ENCODE measurements at regions not wholly inside any gene's neighbourhood (a gene's known extent, or its start where the extent isn't known, plus 50 kb on each side); places are given as distances from the start of the nearest gene placed in this dataset.

DNA sequence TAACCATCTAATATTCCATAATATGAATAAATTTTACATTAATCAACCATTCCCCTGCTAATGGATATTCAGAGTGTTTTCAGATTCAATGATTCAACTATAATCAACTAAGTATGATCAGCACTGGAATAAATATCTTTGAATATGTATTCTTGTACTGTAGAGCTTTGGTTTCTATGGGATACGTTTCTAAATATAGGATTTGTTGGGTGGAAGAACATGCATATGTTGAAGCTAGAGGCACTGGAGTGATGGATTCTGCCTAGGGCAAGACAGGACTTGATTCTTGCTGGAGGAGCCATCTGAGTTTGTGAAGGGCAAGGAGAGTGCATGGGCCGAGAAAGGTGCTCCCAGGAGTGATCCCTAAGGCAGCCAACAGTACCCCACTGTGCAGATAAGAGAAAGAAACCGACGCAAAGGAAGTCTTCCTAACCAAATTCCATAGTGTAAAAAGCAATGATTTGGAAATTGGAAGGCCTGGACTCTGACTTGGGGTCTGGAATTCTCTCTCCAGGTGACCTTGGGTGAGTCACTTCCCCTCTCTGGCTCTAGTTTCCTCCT is 418.7 kb downstream of the PREX1 start:
- Histone ChIP-seq H3K4me3 (ENCODE audit: low read depth, low read length, poor library complexity, severe bottlenecking) (no peak overlapping the region), H3K27me3 (replicated peaks; ENCODE audit: insufficient read depth, low read depth, low read length, poor library complexity) (no peaks in the 10 kb centered on the region), H3K9me3 (ENCODE audit: low read depth, low read length, poor library complexity, severe bottlenecking) (no peaks in the 10 kb centered on the region), H3K27ac (ENCODE audit: low read depth, low read length, poor library complexity, severe bottlenecking) (no peak overlapping the region), H3K4me1 (ENCODE audit: insufficient read depth, low read length, poor library complexity, severe bottlenecking) (no peaks in the 10 kb centered on the region), H3K36me3 (ENCODE audit: insufficient read depth, low read length, poor library complexity, severe bottlenecking) (no peaks in the 10 kb centered on the region)
- ChIA-PET CTCF (no interaction called here), POLR2A (ENCODE audit: low non-redundant PET) (no interaction called here)
- intact Hi-C loops (cut with micrococcal nuclease; ENCODE audit: unreplicated experiment), result no loop called here
- no peak for TF ChIP-seq EZH2 (IDR thresholded peaks at IDR 0.05; ENCODE audit: borderline replicate concordance, low read depth, low read length, poor library complexity, severe bottlenecking)
- TF ChIP-seq, protein P1, sequence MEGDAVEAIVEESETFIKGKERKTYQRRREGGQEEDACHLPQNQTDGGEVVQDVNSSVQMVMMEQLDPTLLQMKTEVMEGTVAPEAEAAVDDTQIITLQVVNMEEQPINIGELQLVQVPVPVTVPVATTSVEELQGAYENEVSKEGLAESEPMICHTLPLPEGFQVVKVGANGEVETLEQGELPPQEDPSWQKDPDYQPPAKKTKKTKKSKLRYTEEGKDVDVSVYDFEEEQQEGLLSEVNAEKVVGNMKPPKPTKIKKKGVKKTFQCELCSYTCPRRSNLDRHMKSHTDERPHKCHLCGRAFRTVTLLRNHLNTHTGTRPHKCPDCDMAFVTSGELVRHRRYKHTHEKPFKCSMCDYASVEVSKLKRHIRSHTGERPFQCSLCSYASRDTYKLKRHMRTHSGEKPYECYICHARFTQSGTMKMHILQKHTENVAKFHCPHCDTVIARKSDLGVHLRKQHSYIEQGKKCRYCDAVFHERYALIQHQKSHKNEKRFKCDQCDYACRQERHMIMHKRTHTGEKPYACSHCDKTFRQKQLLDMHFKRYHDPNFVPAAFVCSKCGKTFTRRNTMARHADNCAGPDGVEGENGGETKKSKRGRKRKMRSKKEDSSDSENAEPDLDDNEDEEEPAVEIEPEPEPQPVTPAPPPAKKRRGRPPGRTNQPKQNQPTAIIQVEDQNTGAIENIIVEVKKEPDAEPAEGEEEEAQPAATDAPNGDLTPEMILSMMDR (conservative IDR thresholded peaks at IDR 0.05; ENCODE audit: low read depth, low read length), result no peak
- DNase-seq (ENCODE audit: low spot score), result no peak
- no TSS peak for BruUV-seq (replicated peaks)

DNA sequence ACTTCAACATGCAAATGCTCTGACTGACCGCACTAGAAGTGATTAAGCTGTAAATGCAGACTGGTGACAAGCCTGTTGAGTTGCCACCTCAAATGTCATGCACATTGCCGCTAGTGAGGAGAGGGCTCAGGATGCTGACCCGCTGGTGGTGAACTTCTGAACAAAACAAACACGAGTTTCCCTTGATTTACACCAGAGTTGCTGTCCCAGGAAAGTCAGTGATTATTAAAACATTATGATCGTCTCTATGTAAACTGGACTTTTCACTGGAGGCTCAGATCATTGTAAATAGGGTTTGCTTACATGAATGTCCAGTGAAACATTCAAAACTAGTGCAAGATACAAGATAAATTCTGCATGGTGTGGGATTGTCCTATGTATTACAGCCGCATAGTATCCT is 420.1 kb downstream of the PREX1 start:
- POLR2A ChIA-PET (ENCODE audit: low non-redundant PET), result interaction anchor here (0.5 kb wide), 1 partner anchor 28 kb away, joined by 9 read pairs; no protein-coding TSS in a partner anchor
- TF ChIP-seq EZH2 (IDR thresholded peaks at IDR 0.05; ENCODE audit: borderline replicate concordance, low read depth, low read length, poor library complexity, severe bottlenecking), result no peak
- TF ChIP-seq, protein P1 (conservative IDR thresholded peaks at IDR 0.05; ENCODE audit: low read depth, low read length), result no peak
- H3K36me3 ChIP-seq (ENCODE audit: insufficient read depth, low read length, poor library complexity, severe bottlenecking), result no peaks in the 10 kb centered on the region
- H3K27me3 ChIP-seq (replicated peaks; ENCODE audit: insufficient read depth, low read depth, low read length, poor library complexity), result no peaks in the 10 kb centered on the region
- no peak overlapping the region for H3K27ac ChIP-seq (ENCODE audit: low read depth, low read length, poor library complexity, severe bottlenecking)
- no peak overlapping the region for H3K4me3 ChIP-seq (ENCODE audit: low read depth, low read length, poor library complexity, severe bottlenecking)
- H3K9me3 ChIP-seq (ENCODE audit: low read depth, low read length, poor library complexity, severe bottlenecking), result no peaks in the 10 kb centered on the region
- intact Hi-C loops (cut with micrococcal nuclease; ENCODE audit: unreplicated experiment), result no loop called here
- BruUV-seq (replicated peaks), result no TSS peak
- CTCF ChIA-PET, result no interaction called here
- no peak for DNase-seq (ENCODE audit: low spot score)
- H3K4me1 ChIP-seq (ENCODE audit: insufficient read depth, low read length, poor library complexity, severe bottlenecking), result no peaks in the 10 kb centered on the region

DNA sequence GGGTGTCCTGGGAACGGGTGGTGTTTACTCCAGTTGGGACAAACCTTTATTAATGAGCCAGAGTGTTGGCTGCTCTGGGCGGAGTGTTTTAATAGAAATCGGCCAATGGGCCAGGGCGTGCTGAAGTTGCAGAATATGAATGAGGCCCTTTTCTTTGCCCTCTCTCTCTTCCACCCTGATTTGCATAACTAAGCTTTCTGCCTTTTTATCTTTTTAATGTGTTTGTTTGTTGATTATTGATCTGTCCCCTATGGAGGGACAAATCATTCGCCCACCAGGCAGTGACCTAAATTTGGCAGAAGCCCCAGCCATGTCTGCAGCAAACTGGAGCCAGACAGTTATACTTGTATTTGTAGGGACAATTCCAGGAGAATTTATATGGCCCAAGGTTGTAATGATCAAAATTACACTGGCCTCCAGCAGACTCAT is 420.9 kb downstream of the PREX1 start:
- CTCF ChIA-PET, result no interaction called here

More for the DNA sequence above, 420.9 kb downstream of the PREX1 start:
- no peak for DNase-seq (ENCODE audit: low spot score)
- intact Hi-C loops (cut with micrococcal nuclease; ENCODE audit: unreplicated experiment), result no loop called here
- POLR2A ChIA-PET (ENCODE audit: low non-redundant PET), result no interaction called here
- H3K9me3 ChIP-seq (ENCODE audit: low read depth, low read length, poor library complexity, severe bottlenecking), result no peaks in the 10 kb centered on the region
- no TSS peak for BruUV-seq (replicated peaks)
- H3K27me3 ChIP-seq (replicated peaks; ENCODE audit: insufficient read depth, low read depth, low read length, poor library complexity), result peaks cover 4% of the 10 kb centered on the region
- no peaks in the 10 kb centered on the region for H3K4me1 ChIP-seq (ENCODE audit: insufficient read depth, low read length, poor library complexity, severe bottlenecking)
- H3K36me3 ChIP-seq (ENCODE audit: insufficient read depth, low read length, poor library complexity, severe bottlenecking), result no peaks in the 10 kb centered on the region
- no peak overlapping the region for H3K27ac ChIP-seq (ENCODE audit: low read depth, low read length, poor library complexity, severe bottlenecking)
- no peak for TF ChIP-seq EZH2 (IDR thresholded peaks at IDR 0.05; ENCODE audit: borderline replicate concordance, low read depth, low read length, poor library complexity, severe bottlenecking)
- TF ChIP-seq, protein P1 (conservative IDR thresholded peaks at IDR 0.05; ENCODE audit: low read depth, low read length), result no peak
- no peak overlapping the region for H3K4me3 ChIP-seq (ENCODE audit: low read depth, low read length, poor library complexity, severe bottlenecking)

Data from A673 (cell line).